ENCODE measurements at regions not wholly inside any gene's neighbourhood (a gene's known extent, or its start where the extent isn't known, plus 50 kb on each side); places are given as distances from the start of the nearest gene placed in this dataset.

- H3K27ac ChIP-seq = no peak overlapping the region
- TF ChIP-seq, protein P1, sequence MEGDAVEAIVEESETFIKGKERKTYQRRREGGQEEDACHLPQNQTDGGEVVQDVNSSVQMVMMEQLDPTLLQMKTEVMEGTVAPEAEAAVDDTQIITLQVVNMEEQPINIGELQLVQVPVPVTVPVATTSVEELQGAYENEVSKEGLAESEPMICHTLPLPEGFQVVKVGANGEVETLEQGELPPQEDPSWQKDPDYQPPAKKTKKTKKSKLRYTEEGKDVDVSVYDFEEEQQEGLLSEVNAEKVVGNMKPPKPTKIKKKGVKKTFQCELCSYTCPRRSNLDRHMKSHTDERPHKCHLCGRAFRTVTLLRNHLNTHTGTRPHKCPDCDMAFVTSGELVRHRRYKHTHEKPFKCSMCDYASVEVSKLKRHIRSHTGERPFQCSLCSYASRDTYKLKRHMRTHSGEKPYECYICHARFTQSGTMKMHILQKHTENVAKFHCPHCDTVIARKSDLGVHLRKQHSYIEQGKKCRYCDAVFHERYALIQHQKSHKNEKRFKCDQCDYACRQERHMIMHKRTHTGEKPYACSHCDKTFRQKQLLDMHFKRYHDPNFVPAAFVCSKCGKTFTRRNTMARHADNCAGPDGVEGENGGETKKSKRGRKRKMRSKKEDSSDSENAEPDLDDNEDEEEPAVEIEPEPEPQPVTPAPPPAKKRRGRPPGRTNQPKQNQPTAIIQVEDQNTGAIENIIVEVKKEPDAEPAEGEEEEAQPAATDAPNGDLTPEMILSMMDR (IDR thresholded peaks at IDR 0.05; ENCODE audit: low read depth, low read length) = no peak
- no peak for DNase-seq
These were observed 694.4 kb upstream of the POU3F4 start for GRCh38 chrX:82813671-82814078.

DNA sequence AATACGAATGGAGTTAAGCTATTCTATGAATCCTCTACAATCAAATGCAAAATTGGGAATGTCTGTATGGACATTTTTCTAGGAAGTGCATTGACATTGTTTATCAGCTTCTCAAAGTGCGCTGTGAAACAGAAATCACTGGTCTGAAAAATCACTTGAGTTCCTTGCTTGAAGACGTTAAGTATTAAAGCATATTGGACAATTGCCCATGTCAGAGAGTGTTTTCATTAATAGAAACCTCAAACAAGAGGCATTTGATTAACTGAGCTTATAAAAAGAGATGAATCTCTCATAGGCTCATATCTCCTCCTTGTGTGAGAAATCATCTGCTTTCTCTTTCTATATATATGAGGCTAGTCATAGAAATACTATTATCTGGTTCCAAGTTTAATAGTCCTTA lies 692.1 kb upstream of the POU3F4 start:
- DNase-seq = no peak
- Histone ChIP-seq H3K27ac (no peak overlapping the region), H3K27me3 (ENCODE audit: insufficient read depth, low read depth, severe bottlenecking) (peaks cover 9% of the 10 kb centered on the region), H3K9me3 (ENCODE audit: severe bottlenecking) (no peaks in the 10 kb centered on the region), H3K4me3 (ENCODE audit: low read depth, low read length) (no peak overlapping the region), H3K36me3 (no peaks in the 10 kb centered on the region)
- TF ChIP-seq, protein P1 (IDR thresholded peaks at IDR 0.05; ENCODE audit: low read depth, low read length) = no peak

More at GRCh38 chrX:82813671-82814078, 694.4 kb upstream of the POU3F4 start:
- Histone ChIP-seq H3K27me3 (ENCODE audit: insufficient read depth, low read depth, severe bottlenecking) (peaks cover 9% of the 10 kb centered on the region), H3K36me3 (no peaks in the 10 kb centered on the region), H3K4me3 (ENCODE audit: low read depth, low read length) (no peak overlapping the region), H3K9me3 (ENCODE audit: severe bottlenecking) (no peaks in the 10 kb centered on the region)

- TF ChIP-seq, protein P1 (IDR thresholded peaks at IDR 0.05; ENCODE audit: low read depth, low read length) = no peak
- peaks cover 9% of the 10 kb centered on the region for H3K27me3 ChIP-seq (ENCODE audit: insufficient read depth, low read depth, severe bottlenecking)
These were observed 691.5 kb upstream of the POU3F4 start for GRCh38 chrX:82816562-82816961.

GRCh38 chrX:82842286-82842685 lies 665.8 kb upstream of the POU3F4 start:
- DNase-seq = no peak
- TF ChIP-seq, protein P1 (IDR thresholded peaks at IDR 0.05; ENCODE audit: low read depth, low read length) = no peak
- H3K27me3 ChIP-seq (ENCODE audit: insufficient read depth, low read depth, severe bottlenecking) = no peaks in the 10 kb centered on the region
- H3K36me3 ChIP-seq = no peaks in the 10 kb centered on the region
- no peak overlapping the region for H3K4me3 ChIP-seq (ENCODE audit: low read depth, low read length)
- H3K27ac ChIP-seq = no peak overlapping the region
- H3K9me3 ChIP-seq (ENCODE audit: severe bottlenecking) = no peaks in the 10 kb centered on the region

More at GRCh38 chrX:82816562-82816961, 691.5 kb upstream of the POU3F4 start:
- no peak overlapping the region for H3K4me3 ChIP-seq (ENCODE audit: low read depth, low read length)
- no peak for DNase-seq
- H3K36me3 ChIP-seq = no peaks in the 10 kb centered on the region
- no peak overlapping the region for H3K27ac ChIP-seq
- no peaks in the 10 kb centered on the region for H3K9me3 ChIP-seq (ENCODE audit: severe bottlenecking)

DNA sequence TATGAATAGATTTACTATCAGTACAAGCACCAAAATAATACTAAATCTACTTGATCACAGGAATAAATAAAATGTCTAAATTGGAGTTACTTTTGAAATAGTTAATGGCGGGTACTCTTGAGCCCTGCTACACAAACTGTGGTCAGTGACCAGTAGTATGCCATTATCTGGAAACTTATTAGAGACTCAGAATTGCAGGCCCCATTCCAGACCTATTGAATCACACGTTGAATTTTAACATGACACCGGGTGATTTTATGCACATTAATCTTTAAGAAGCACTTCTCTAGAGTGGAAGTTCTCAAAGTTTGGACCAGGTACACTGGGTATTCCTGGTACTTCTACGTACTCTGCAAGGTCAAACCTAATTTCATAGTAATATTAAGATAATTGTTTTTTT lies 660.0 kb upstream of the POU3F4 start:
- no peaks in the 10 kb centered on the region for H3K27me3 ChIP-seq (ENCODE audit: insufficient read depth, low read depth, severe bottlenecking)
- TF ChIP-seq, protein P1 (IDR thresholded peaks at IDR 0.05; ENCODE audit: low read depth, low read length) = no peak
- no peaks in the 10 kb centered on the region for H3K9me3 ChIP-seq (ENCODE audit: severe bottlenecking)
- no peaks in the 10 kb centered on the region for H3K36me3 ChIP-seq
- DNase-seq = no peak
- H3K27ac ChIP-seq = no peak overlapping the region
- H3K4me3 ChIP-seq (ENCODE audit: low read depth, low read length) = no peak overlapping the region
